Heart left ventricle (tissue), 13 donors: ENCODE measurements at regions not wholly inside any gene's neighbourhood (a gene's known extent, or its start where the extent isn't known, plus 50 kb on each side); places are given as distances from the start of the nearest gene placed in this dataset.

Source experiments
- CTCF ChIP-seq, 12 donors: fragments of 200-600 bp; sonication (generic) in 4 of 12; IDR thresholded peaks; one replicate each; pipeline versions ENCODE4 v1.5.0 to v1.8.0; 2018 to 2022; ENCODE audit warnings: antibody characterized with exemption in 12 of 12, mild to moderate bottlenecking in 5 of 12
- POLR2A ChIP-seq, 2 donors: fragments of 450-650 bp; IDR thresholded peaks; one replicate each; pipeline ENCODE4 v1.6.1; 2017; ENCODE audit warnings: antibody characterized with exemption in 2 of 2, mild to moderate bottlenecking in 2 of 2, moderate library complexity in 2 of 2
- donor health status: ischemic (EF 13 %, LVEDD 7.1; RV severe dilation, severe dysfunction).
- donor health status: DM: no; HTN: yes; CAD: no.
- donor health status: DM: no; HTN: no; CAD: no.
- donor health status: ischemic (EF 25% LVEDD 6.9; RV normal size, moderate dysfunction).
- donor health status: ischemic (EF 25% LVEDD 5.7; RV mildly dilated, moderate dysfunction).
- donor health status: ischemic (EF 35%, LVEDD 5.7; RV mildly dilated, moderate dysfunction).
- donor health status: nonischemic (EF 11% LVEDD 7.7; RV severe dilation, severe dysfunction).
- donor health status: DM: yes; HTN: yes; CAD: no.
- donor health status: PGD.
- donor health status: ischemic (EF 29% LVEDD 5.4; RV normal size, mild dysfunction).
- donor health status: nonischemic (EF 23%, LVEDD 6.1; RV moderate dilation, normal function).

GRCh38 chr9:26361010-26361409 is 531.6 kb downstream of the CAAP1 start:
- no peak for TF ChIP-seq CTCF (IDR thresholded peaks at IDR 0.05)
- no peak for TF ChIP-seq POLR2A (IDR thresholded peaks at IDR 0.05)
